SH-SY5Y (cell line): ENCODE measurements at regions not wholly inside any gene's neighbourhood (a gene's known extent, or its start where the extent isn't known, plus 50 kb on each side); places are given as distances from the start of the nearest gene placed in this dataset.

Experiments
- GATA2 ChIP-seq: IDR thresholded peaks from 2 replicates; pipeline ENCODE4 v1.6.1; 2011; ENCODE audit warnings: mild to moderate bottlenecking, low read depth, low read length
- GATA3 ChIP-seq: IDR thresholded peaks from 2 replicates; pipeline ENCODE4 v1.6.1; 2011; ENCODE audit warnings: low read depth, mild to moderate bottlenecking, low read length, moderate library complexity

- TF ChIP-seq GATA2 (no peak), GATA3 (no peak)
Measured at GRCh38 chr1:4126251-4126650, 226.2 kb upstream of the C1orf174 start.
